ENCODE measurements at regions not wholly inside any gene's neighbourhood (a gene's known extent, or its start where the extent isn't known, plus 50 kb on each side); places are given as distances from the start of the nearest gene placed in this dataset.

DNA sequence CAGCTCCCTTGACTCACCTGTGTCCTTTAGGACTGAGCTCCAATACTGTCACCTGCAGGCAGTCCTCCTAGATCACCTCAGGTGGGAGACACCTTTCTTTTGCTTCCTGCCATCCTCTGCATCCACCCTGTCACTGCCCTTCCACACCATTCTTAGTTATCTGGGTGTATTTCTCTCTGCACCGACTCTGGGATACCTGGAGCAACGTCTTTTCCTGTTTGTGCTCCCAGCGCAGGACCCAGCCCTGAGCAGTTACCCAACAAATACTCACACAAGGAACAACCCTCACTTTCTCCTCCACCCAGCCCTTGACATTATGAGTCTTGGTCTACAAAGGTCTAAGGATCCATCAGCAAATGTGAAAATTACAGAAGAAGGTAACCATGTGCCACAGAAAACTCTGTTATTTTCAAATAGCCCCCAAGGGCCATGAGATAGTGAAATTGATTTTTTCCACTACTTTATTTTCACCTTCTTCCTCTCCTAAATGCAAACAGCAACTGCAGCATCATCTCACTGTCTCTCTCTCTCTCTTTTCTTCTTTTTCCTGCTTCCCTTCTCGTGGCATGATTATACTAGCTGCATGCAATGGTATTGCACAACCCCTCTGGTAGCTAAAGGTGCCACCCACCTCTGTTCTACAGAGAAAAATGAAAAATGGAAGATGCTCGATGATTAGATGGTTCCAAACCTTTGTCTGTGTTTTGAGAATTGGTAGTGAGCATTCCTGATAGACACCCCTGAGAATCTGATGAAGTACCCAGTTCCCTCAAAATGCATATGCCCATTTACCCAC, 89.0 kb downstream of the MIS18A start:
- peaks cover 0 to 4% of the 10 kb centered on the region in 2 donors for H3K9me3 ChIP-seq (ENCODE audit: control insufficient read depth in 2 of 2, insufficient read depth in 1 of 2, low read depth in 1 of 2, low read length in 1 of 2)
- H3K27me3 ChIP-seq (ENCODE audit: control insufficient read depth in 3 of 3, insufficient read depth in 3 of 3, low read length in 3 of 3) = no peaks in the 10 kb centered on the region
- no peak overlapping the region for H3K4me3 ChIP-seq (ENCODE audit: low read depth in 1 of 3, low read length in 3 of 3)
- WGBS, 3 donors = 65 to 75% (median 69%) methylated on average over 5 of the region's 5 CpGs
- no peaks in the 10 kb centered on the region for H3K36me3 ChIP-seq (ENCODE audit: control insufficient read depth in 3 of 3, insufficient read depth in 2 of 3, low read depth in 1 of 3, low read length in 3 of 3)
- no peak overlapping the region for H3K27ac ChIP-seq (ENCODE audit: low read depth in 1 of 3, low read length in 2 of 3)
- FAIRE-seq = no peak
- DNase-seq = no peak
- no peaks in the 10 kb centered on the region for H3K4me1 ChIP-seq (ENCODE audit: control insufficient read depth in 3 of 3, insufficient read depth in 2 of 3, low read depth in 1 of 3, low read length in 2 of 3)

DNA sequence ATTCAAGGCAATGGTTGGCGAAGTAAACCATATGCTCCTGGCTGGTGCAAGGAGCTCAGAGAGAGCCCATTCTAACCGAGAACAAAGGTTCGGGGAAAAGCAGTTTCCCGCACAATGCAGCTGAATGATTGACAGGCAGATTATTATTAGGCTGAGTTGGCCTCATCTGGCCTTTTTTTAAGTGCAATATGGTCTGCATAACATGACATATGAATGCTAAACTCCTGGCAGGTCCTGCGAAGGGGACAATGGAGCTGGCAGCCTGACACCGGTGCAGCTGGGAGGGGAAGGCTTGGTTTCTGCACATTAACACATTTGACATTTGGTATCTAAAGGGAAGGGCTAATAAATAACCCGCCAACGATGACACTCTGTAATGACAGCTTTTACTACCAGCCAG, 92.0 kb downstream of the MIS18A start:
- Histone ChIP-seq H3K36me3 (ENCODE audit: control insufficient read depth in 3 of 3, insufficient read depth in 2 of 3, low read depth in 1 of 3, low read length in 3 of 3) (no peaks in the 10 kb centered on the region), H3K4me1 (ENCODE audit: control insufficient read depth in 3 of 3, insufficient read depth in 2 of 3, low read depth in 1 of 3, low read length in 2 of 3) (no peaks in the 10 kb centered on the region), H3K9me3 (ENCODE audit: control insufficient read depth in 2 of 2, insufficient read depth in 1 of 2, low read depth in 1 of 2, low read length in 1 of 2) (peaks cover 0 to 4% of the 10 kb centered on the region in 2 donors), H3K27ac (ENCODE audit: low read depth in 1 of 3, low read length in 2 of 3) (no peak overlapping the region), H3K27me3 (ENCODE audit: control insufficient read depth in 3 of 3, insufficient read depth in 3 of 3, low read length in 3 of 3) (no peaks in the 10 kb centered on the region), H3K4me3 (ENCODE audit: low read depth in 1 of 3, low read length in 3 of 3) (no peak overlapping the region)
- DNase-seq (no peak), FAIRE-seq (no peak)
- 41 to 57% (median 50%) methylated on average over 8 of the region's 8 CpGs for WGBS, 3 donors

DNA sequence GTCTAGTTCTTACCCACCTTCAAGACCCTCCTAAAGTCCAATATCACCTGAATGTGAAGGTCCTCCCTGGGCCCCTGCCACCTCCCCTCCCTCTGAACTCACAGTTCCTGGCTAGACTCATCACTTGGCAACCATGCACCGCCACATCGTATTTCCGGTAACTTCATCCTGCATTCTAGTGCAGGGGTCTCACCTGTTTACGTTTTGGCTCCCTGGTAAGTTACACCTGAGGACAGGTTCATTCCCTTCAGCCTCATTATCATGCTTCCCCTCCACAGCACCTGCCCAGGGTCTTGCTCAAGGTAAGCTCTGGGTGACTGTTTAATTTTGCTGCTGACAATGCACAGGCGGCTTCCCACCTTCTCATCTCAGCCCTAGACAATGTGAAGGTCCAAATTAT, 93.1 kb downstream of the MIS18A start:
- H3K36me3 ChIP-seq (ENCODE audit: control insufficient read depth in 3 of 3, insufficient read depth in 2 of 3, low read depth in 1 of 3, low read length in 3 of 3) = no peaks in the 10 kb centered on the region
- DNase-seq (no peak), FAIRE-seq (no peak)
- no peaks in the 10 kb centered on the region for H3K27me3 ChIP-seq (ENCODE audit: control insufficient read depth in 3 of 3, insufficient read depth in 3 of 3, low read length in 3 of 3)
- peaks cover 0 to 4% of the 10 kb centered on the region in 2 donors for H3K9me3 ChIP-seq (ENCODE audit: control insufficient read depth in 2 of 2, insufficient read depth in 1 of 2, low read depth in 1 of 2, low read length in 1 of 2)
- H3K4me3 ChIP-seq (ENCODE audit: low read depth in 1 of 3, low read length in 3 of 3) = no peak overlapping the region
- 92 to 97% (median 94%) methylated on average over 5 of the region's 5 CpGs for WGBS, 3 donors
- no peaks in the 10 kb centered on the region for H3K4me1 ChIP-seq (ENCODE audit: control insufficient read depth in 3 of 3, insufficient read depth in 2 of 3, low read depth in 1 of 3, low read length in 2 of 3)
- H3K27ac ChIP-seq (ENCODE audit: low read depth in 1 of 3, low read length in 2 of 3) = no peak overlapping the region

DNA sequence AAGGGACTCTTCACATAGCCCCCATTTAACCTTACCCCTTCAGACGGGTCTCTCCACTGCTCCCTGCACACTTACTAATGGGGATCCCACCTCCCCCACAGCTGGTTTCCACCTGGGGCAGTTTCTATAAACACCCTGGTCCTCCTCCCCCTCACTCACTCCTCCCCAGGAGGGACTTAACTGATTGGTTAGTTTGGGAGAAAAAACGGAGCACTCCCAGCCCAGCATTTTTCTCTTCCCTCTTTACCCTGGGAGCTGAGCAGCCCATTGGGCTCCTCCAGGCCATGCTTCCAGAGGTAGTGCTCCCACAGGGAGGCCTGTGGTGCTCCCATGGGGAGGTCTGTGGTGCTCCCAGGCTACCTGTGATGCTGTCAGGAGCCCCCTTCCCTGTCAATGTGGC, 93.7 kb downstream of the MIS18A start:
- H3K9me3 ChIP-seq (ENCODE audit: control insufficient read depth in 2 of 2, insufficient read depth in 1 of 2, low read depth in 1 of 2, low read length in 1 of 2) = peaks cover 0 to 6% of the 10 kb centered on the region in 2 donors
- H3K4me3 ChIP-seq (ENCODE audit: low read depth in 1 of 3, low read length in 3 of 3) = no peak overlapping the region
- FAIRE-seq = no peak
- DNase-seq = no peak
- no peaks in the 10 kb centered on the region for H3K4me1 ChIP-seq (ENCODE audit: control insufficient read depth in 3 of 3, insufficient read depth in 2 of 3, low read depth in 1 of 3, low read length in 2 of 3)
- H3K27me3 ChIP-seq (ENCODE audit: control insufficient read depth in 3 of 3, insufficient read depth in 3 of 3, low read length in 3 of 3) = no peaks in the 10 kb centered on the region
- no peak overlapping the region for H3K27ac ChIP-seq (ENCODE audit: low read depth in 1 of 3, low read length in 2 of 3)
- no peaks in the 10 kb centered on the region for H3K36me3 ChIP-seq (ENCODE audit: control insufficient read depth in 3 of 3, insufficient read depth in 2 of 3, low read depth in 1 of 3, low read length in 3 of 3)
- 62 to 88% (median 75%) methylated on average over 2 of the region's 2 CpGs for WGBS, 3 donors

DNA sequence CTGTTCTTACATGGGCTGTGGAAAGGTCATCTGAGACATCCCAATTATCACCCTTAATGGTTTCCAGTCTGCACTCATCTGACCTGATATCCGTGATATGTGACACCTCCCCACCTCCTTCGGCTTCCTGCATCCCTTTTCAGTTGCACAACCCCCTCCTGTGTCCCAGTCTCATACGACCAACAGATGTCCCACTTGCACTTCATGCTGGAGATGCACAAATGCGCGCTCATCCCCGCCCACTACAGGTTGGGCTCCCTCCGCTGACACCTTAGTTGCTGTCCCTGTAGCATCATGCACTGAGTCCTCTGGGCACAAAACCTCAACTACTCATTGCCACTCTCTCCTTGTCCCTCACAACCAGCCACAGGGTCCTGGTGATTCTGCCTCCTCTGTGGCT, 94.4 kb downstream of the MIS18A start:
- WGBS, 3 donors = 70 to 78% (median 73%) methylated on average over 7 of the region's 7 CpGs
- DNase-seq (no peak), FAIRE-seq (no peak)
- Histone ChIP-seq H3K4me3 (ENCODE audit: low read depth in 1 of 3, low read length in 3 of 3) (no peak overlapping the region), H3K4me1 (ENCODE audit: control insufficient read depth in 3 of 3, insufficient read depth in 2 of 3, low read depth in 1 of 3, low read length in 2 of 3) (no peaks in the 10 kb centered on the region), H3K27ac (ENCODE audit: low read depth in 1 of 3, low read length in 2 of 3) (no peak overlapping the region), H3K9me3 (ENCODE audit: control insufficient read depth in 2 of 2, insufficient read depth in 1 of 2, low read depth in 1 of 2, low read length in 1 of 2) (peaks cover 0 to 6% of the 10 kb centered on the region in 2 donors), H3K36me3 (ENCODE audit: control insufficient read depth in 3 of 3, insufficient read depth in 2 of 3, low read depth in 1 of 3, low read length in 3 of 3) (no peaks in the 10 kb centered on the region), H3K27me3 (ENCODE audit: control insufficient read depth in 3 of 3, insufficient read depth in 3 of 3, low read length in 3 of 3) (no peaks in the 10 kb centered on the region)

DNA sequence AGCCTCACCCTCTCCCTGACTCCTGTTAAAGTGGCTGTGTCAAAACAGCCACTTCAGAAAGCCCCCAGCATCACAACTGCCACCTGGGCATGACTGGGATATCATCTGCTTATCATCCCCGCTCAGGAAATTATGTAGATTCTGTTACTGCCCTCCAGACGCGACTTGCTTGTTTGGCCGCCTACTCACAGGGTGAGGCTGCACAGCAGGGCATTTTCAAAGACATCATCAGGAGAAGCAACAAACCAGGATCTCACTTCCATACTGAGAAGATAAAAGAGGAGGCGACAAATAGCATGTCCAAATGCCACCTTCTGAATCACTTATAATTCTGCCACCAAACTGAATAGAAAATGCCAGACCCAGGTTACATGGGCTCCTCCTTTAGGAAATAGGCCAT, 94.8 kb downstream of the MIS18A start:
- no peak for DNase-seq
- Histone ChIP-seq H3K4me1 (ENCODE audit: control insufficient read depth in 3 of 3, insufficient read depth in 2 of 3, low read depth in 1 of 3, low read length in 2 of 3) (no peaks in the 10 kb centered on the region), H3K36me3 (ENCODE audit: control insufficient read depth in 3 of 3, insufficient read depth in 2 of 3, low read depth in 1 of 3, low read length in 3 of 3) (no peaks in the 10 kb centered on the region), H3K9me3 (ENCODE audit: control insufficient read depth in 2 of 2, insufficient read depth in 1 of 2, low read depth in 1 of 2, low read length in 1 of 2) (peaks cover 0 to 6% of the 10 kb centered on the region in 2 donors), H3K27ac (ENCODE audit: low read depth in 1 of 3, low read length in 2 of 3) (no peak overlapping the region), H3K4me3 (ENCODE audit: low read depth in 1 of 3, low read length in 3 of 3) (no peak overlapping the region), H3K27me3 (ENCODE audit: control insufficient read depth in 3 of 3, insufficient read depth in 3 of 3, low read length in 3 of 3) (no peaks in the 10 kb centered on the region)
- no peak for FAIRE-seq
- WGBS, 3 donors = 61 to 67% (median 64%) methylated on average over 5 of the region's 5 CpGs

DNA sequence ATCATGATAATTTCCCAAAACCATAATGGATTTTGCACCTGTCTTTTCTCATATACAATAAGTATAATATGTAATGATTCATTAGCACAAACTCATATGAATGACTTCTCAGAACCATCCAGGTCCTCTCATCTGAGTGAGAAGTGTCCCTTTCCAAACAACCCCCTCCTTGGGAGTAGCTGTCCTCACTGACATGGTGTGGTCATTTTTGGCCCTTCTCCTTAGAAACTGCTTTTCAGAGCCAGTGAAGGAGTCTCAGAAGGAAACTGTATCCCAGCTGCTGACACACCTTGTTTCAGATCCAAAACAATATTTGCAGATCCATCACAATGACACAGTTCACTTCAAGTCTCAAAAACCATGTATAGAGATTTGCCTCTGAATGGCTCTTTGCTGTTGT, 95.5 kb downstream of the MIS18A start:
- Histone ChIP-seq H3K4me3 (ENCODE audit: low read depth in 1 of 3, low read length in 3 of 3) (no peak overlapping the region), H3K27ac (ENCODE audit: low read depth in 1 of 3, low read length in 2 of 3) (no peak overlapping the region), H3K4me1 (ENCODE audit: control insufficient read depth in 3 of 3, insufficient read depth in 2 of 3, low read depth in 1 of 3, low read length in 2 of 3) (no peaks in the 10 kb centered on the region), H3K27me3 (ENCODE audit: control insufficient read depth in 3 of 3, insufficient read depth in 3 of 3, low read length in 3 of 3) (no peaks in the 10 kb centered on the region), H3K36me3 (ENCODE audit: control insufficient read depth in 3 of 3, insufficient read depth in 2 of 3, low read depth in 1 of 3, low read length in 3 of 3) (no peaks in the 10 kb centered on the region), H3K9me3 (ENCODE audit: control insufficient read depth in 2 of 2, insufficient read depth in 1 of 2, low read depth in 1 of 2, low read length in 1 of 2) (peaks cover 0 to 6% of the 10 kb centered on the region in 2 donors)
- no peak for FAIRE-seq
- no peak for DNase-seq

DNA sequence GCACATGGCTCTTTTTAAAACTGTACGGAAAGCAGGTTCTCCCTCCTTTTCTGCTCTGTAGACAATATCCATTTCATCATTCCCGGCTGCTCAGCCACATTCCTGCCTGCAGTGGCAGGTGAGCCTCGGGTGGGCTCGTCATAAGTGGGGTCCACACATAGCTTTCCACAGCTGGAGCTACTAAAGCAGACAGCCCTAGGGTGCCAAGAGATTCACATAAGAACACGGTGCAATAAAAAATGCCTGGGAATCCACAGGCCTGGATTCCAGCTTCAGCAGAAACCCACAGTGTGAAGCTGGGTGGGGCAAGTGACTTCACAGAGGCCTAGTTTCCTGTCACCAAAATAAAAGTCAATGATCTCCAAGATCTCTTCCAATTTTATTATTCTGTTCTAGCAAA, 96.4 kb downstream of the MIS18A start:
- Histone ChIP-seq H3K36me3 (ENCODE audit: control insufficient read depth in 3 of 3, insufficient read depth in 2 of 3, low read depth in 1 of 3, low read length in 3 of 3) (no peaks in the 10 kb centered on the region), H3K27ac (ENCODE audit: low read depth in 1 of 3, low read length in 2 of 3) (no peak overlapping the region), H3K9me3 (ENCODE audit: control insufficient read depth in 2 of 2, insufficient read depth in 1 of 2, low read depth in 1 of 2, low read length in 1 of 2) (peaks cover 0 to 2% of the 10 kb centered on the region in 2 donors), H3K4me3 (ENCODE audit: low read depth in 1 of 3, low read length in 3 of 3) (no peak overlapping the region), H3K27me3 (ENCODE audit: control insufficient read depth in 3 of 3, insufficient read depth in 3 of 3, low read length in 3 of 3) (no peaks in the 10 kb centered on the region), H3K4me1 (ENCODE audit: control insufficient read depth in 3 of 3, insufficient read depth in 2 of 3, low read depth in 1 of 3, low read length in 2 of 3) (no peaks in the 10 kb centered on the region)
- WGBS, 3 donors = 83 to 84% (median 83%) methylated on average over 5 of the region's 5 CpGs
- FAIRE-seq = no peak
- no peak for DNase-seq

DNA sequence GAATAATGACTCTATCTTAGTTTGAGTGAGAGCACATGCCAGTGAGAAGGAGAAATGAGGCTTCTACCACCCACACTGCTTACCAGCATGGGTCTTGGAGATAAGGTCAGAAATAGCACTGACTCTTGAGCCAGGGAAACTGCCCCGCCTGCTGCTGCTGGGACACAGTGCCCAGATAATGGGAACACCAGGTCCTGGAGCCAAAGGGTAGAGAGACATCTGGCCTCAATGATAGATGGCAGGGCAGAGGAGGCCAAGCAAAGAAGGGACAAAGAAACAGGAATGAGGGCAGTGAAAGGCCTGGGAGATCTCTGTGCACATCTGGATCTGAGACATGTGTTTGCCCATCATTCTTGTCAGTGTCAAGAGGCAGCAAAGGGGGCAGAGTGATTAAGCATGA, 97.4 kb downstream of the MIS18A start:
- Histone ChIP-seq H3K36me3 (ENCODE audit: control insufficient read depth in 3 of 3, insufficient read depth in 2 of 3, low read depth in 1 of 3, low read length in 3 of 3) (no peaks in the 10 kb centered on the region), H3K27ac (ENCODE audit: low read depth in 1 of 3, low read length in 2 of 3) (no peak overlapping the region), H3K27me3 (ENCODE audit: control insufficient read depth in 3 of 3, insufficient read depth in 3 of 3, low read length in 3 of 3) (no peaks in the 10 kb centered on the region), H3K9me3 (ENCODE audit: control insufficient read depth in 2 of 2, insufficient read depth in 1 of 2, low read depth in 1 of 2, low read length in 1 of 2) (peaks cover 0 to 2% of the 10 kb centered on the region in 2 donors), H3K4me3 (ENCODE audit: low read depth in 1 of 3, low read length in 3 of 3) (no peak overlapping the region), H3K4me1 (ENCODE audit: control insufficient read depth in 3 of 3, insufficient read depth in 2 of 3, low read depth in 1 of 3, low read length in 2 of 3) (no peaks in the 10 kb centered on the region)
- WGBS, 3 donors = 78 to 94% (median 84%) methylated on average over 1 of the region's 1 CpG
- DNase-seq (no peak), FAIRE-seq (no peak)
